ENCODE measurements at regions not wholly inside any gene's neighbourhood (a gene's known extent, or its start where the extent isn't known, plus 50 kb on each side); places are given as distances from the start of the nearest gene placed in this dataset.

GRCh38 chr13:106650690-106651205, 82.8 kb upstream of the ARGLU1 start:
- intact Hi-C loops (cut with DNase I): no loop called here
- no peak for DNase-seq

GRCh38 chr13:106649495-106649894, 81.6 kb upstream of the ARGLU1 start:
- intact Hi-C loops (cut with DNase I): no loop called here
- no peak for DNase-seq

- intact Hi-C loops (cut with DNase I): no loop called here
- DNase-seq: no peak
Measured at GRCh38 chr13:106640515-106640914, 72.6 kb upstream of the ARGLU1 start.

GRCh38 chr13:106637519-106637918, 69.6 kb upstream of the ARGLU1 start:
- intact Hi-C loops (cut with DNase I): no loop called here
- no peak for DNase-seq

- intact Hi-C loops (cut with DNase I): no loop called here
- DNase-seq: no peak
Measured at GRCh38 chr13:106636492-106636891, 68.6 kb upstream of the ARGLU1 start.

GRCh38 chr13:106635616-106636015, 67.7 kb upstream of the ARGLU1 start:
- intact Hi-C loops (cut with DNase I): no loop called here
- no peak for DNase-seq

- DNase-seq: no peak
- intact Hi-C loops (cut with DNase I): no loop called here
Measured at GRCh38 chr13:106633321-106633720, 65.4 kb upstream of the ARGLU1 start.

GRCh38 chr13:106630650-106631049, 62.7 kb upstream of the ARGLU1 start:
- no peak for DNase-seq
- intact Hi-C loops (cut with DNase I): no loop called here

- intact Hi-C loops (cut with DNase I): no loop called here
- DNase-seq: no peak
Measured at GRCh38 chr13:106630162-106630561, 62.2 kb upstream of the ARGLU1 start.

- DNase-seq: no peak
- intact Hi-C loops (cut with DNase I): no loop called here
Measured at GRCh38 chr13:106628936-106629659, 61.2 kb upstream of the ARGLU1 start.

GRCh38 chr13:106626473-106626872, 58.5 kb upstream of the ARGLU1 start:
- no peak for DNase-seq

GRCh38 chr13:106625578-106625977, 57.6 kb upstream of the ARGLU1 start:
- intact Hi-C loops (cut with DNase I): no loop called here
- DNase-seq: no peak

More at GRCh38 chr13:106626473-106626872, 58.5 kb upstream of the ARGLU1 start:
- intact Hi-C loops (cut with DNase I): no loop called here

GRCh38 chr13:106623799-106624460, 56.0 kb upstream of the ARGLU1 start:
- intact Hi-C loops (cut with DNase I): no loop called here
- DNase-seq: no peak

- intact Hi-C loops (cut with DNase I): no loop called here
Measured at GRCh38 chr13:106621833-106622232, 53.9 kb upstream of the ARGLU1 start.

GRCh38 chr13:106619688-106620555, 52.0 kb upstream of the ARGLU1 start:
- peak in 31 of 42 donors; percentile 15 to 75 (median 40) for DNase-seq

More at GRCh38 chr13:106621833-106622232, 53.9 kb upstream of the ARGLU1 start:
- no peak for DNase-seq

More at GRCh38 chr13:106619688-106620555, 52.0 kb upstream of the ARGLU1 start:
- intact Hi-C loops (cut with DNase I): no loop called here
